DOHH2 (cell line): ENCODE measurements at regions not wholly inside any gene's neighbourhood (a gene's known extent, or its start where the extent isn't known, plus 50 kb on each side); places are given as distances from the start of the nearest gene placed in this dataset.
"Not testable (repeated sequence)": the region's sequence is repeated elsewhere in the genome, so short reads cannot be mapped to it uniquely, and the experiment has no call there.

Source experiments
- H3F3A ChIP-seq: fragments of 200-600 bp; sonication (generic), shearing (Covaris generic); 2 replicates; pipeline ENCODE4 v1.6.0; 2016; ENCODE audit warnings: antibody characterized with exemption, mild to moderate bottlenecking; ENCODE audit not compliant: control insufficient read depth, insufficient read depth
- H3K27ac ChIP-seq: fragments of 200-600 bp; sonication (generic); 2 replicates; pipeline ENCODE4 v1.5.1; 2014; ENCODE audit warnings: low read depth, mild to moderate bottlenecking, low read length, moderate library complexity
- H3K27me3 ChIP-seq: fragments of 200-600 bp; sonication (generic); 2 replicates; pipeline ENCODE4 v1.6.1; 2014; ENCODE audit warnings: mild to moderate bottlenecking, low read length, mixed read lengths; ENCODE audit not compliant: control insufficient read depth
- H3K36me3 ChIP-seq: fragments of 200-600 bp; sonication (generic); 2 replicates; pipeline ENCODE4 v1.6.1; 2014; ENCODE audit warnings: mild to moderate bottlenecking, low read length, moderate library complexity, mixed read lengths; ENCODE audit not compliant: control insufficient read depth
- H3K4me1 ChIP-seq: fragments of 200-600 bp; sonication (generic); 2 replicates; pipeline ENCODE4 v1.6.1; 2014; ENCODE audit warnings: mild to moderate bottlenecking, low read length, mixed read lengths; ENCODE audit not compliant: control insufficient read depth
- H3K4me2 ChIP-seq: fragments of 200-600 bp; sonication (generic); 2 replicates; pipeline ENCODE4 v1.6.0; 2014; ENCODE audit warnings: mild to moderate bottlenecking, low read length, moderate library complexity
- H3K4me3 ChIP-seq: fragments of 200-600 bp; sonication (generic); 2 replicates; pipeline ENCODE4 v1.5.1; 2014; ENCODE audit warnings: mild to moderate bottlenecking, low read length, mixed read lengths
- H3K79me2 ChIP-seq: fragments of 200-600 bp; sonication (generic); 2 replicates; pipeline ENCODE4 v1.6.1; 2014; ENCODE audit warnings: mild to moderate bottlenecking, low read length, mixed read lengths; ENCODE audit not compliant: control insufficient read depth
- H3K9me2 ChIP-seq: fragments of 200-600 bp; sonication (generic); replicated peaks from 2 replicates; pipeline ENCODE4 v1.6.1; 2014; ENCODE audit warnings: mild to moderate bottlenecking, low read length, mixed read lengths; ENCODE audit not compliant: control insufficient read depth
- H3K9me3 ChIP-seq: fragments of 200-600 bp; sonication (generic); 2 replicates; pipeline ENCODE4 v1.6.1; 2014; ENCODE audit warnings: antibody characterized with exemption, low read length, mixed read lengths; ENCODE audit not compliant: control insufficient read depth, insufficient read depth
- H4K20me1 ChIP-seq: fragments of 200-600 bp; sonication (generic); 2 replicates; pipeline ENCODE4 v1.6.0; 2014; ENCODE audit warnings: low read depth, mild to moderate bottlenecking, antibody characterized with exemption, low read length, moderate library complexity; ENCODE audit not compliant: control insufficient read depth, insufficient read depth
- EZH2phosphoT487 ChIP-seq: fragments of 200-600 bp; sonication (generic); IDR thresholded peaks from 2 replicates; pipeline ENCODE4 v1.6.1; 2017; ENCODE audit warnings: borderline replicate concordance, mild to moderate bottlenecking, antibody characterized with exemption, low read length, moderate library complexity, mixed read lengths
- TF ChIP-seq, protein P1 (sequence below): fragments of 200-600 bp; sonication (generic); IDR thresholded peaks from one replicate; pipeline ENCODE4 v1.5.1; 2014; ENCODE audit warnings: antibody characterized with exemption, mild to moderate bottlenecking, low read depth, low read length; ENCODE audit not compliant: poor library complexity, severe bottlenecking

DNA sequence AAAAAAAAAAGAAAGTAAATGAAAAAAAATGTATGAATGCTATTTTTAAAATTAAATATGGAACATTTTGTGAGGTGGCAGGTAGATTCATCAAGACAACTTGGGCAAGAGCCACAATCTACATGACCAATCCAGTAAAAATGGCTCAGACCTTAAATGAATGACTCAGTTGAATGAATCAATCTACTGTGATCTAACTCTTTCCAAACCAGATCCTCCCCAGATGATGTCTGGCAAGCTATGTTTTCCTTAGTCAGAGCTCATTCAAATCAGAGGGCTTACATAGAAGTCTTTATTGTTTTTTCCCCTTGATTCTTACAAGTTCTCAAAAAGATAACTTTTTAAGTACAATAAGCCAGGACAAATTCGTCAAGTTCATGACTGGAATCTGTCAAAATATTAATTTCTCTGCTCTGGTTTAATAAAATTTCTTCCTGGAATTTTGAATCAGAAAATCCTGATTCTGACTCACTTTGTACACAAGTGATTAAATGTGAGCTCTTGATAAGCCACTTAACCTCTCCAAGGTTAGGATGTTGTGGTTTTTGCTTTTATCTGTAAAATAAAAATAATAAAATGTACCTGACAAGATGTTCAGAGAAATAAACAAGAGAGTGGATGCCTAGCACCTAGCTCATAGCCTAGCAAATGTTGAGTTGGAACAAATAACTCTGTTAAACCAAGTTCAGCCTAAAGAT, 105.6 kb upstream of the SMIM31 start:
- Histone ChIP-seq H3K4me3 (no peak overlapping the region), H3K27ac (no peak overlapping the region), H3K79me2 (no peaks in the 10 kb centered on the region), H3K36me3 (no peaks in the 10 kb centered on the region), H3F3A (no peaks in the 10 kb centered on the region), H3K9me3 (no peaks in the 10 kb centered on the region), H3K4me2 (no peak overlapping the region), H4K20me1 (no peaks in the 10 kb centered on the region), H3K9me2 (no peaks in the 10 kb centered on the region), H3K27me3 (no peaks in the 10 kb centered on the region), H3K4me1 (no peaks in the 10 kb centered on the region)
- TF ChIP-seq, protein P1, sequence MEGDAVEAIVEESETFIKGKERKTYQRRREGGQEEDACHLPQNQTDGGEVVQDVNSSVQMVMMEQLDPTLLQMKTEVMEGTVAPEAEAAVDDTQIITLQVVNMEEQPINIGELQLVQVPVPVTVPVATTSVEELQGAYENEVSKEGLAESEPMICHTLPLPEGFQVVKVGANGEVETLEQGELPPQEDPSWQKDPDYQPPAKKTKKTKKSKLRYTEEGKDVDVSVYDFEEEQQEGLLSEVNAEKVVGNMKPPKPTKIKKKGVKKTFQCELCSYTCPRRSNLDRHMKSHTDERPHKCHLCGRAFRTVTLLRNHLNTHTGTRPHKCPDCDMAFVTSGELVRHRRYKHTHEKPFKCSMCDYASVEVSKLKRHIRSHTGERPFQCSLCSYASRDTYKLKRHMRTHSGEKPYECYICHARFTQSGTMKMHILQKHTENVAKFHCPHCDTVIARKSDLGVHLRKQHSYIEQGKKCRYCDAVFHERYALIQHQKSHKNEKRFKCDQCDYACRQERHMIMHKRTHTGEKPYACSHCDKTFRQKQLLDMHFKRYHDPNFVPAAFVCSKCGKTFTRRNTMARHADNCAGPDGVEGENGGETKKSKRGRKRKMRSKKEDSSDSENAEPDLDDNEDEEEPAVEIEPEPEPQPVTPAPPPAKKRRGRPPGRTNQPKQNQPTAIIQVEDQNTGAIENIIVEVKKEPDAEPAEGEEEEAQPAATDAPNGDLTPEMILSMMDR, result no peak
- no peak for TF ChIP-seq EZH2phosphoT487

DNA sequence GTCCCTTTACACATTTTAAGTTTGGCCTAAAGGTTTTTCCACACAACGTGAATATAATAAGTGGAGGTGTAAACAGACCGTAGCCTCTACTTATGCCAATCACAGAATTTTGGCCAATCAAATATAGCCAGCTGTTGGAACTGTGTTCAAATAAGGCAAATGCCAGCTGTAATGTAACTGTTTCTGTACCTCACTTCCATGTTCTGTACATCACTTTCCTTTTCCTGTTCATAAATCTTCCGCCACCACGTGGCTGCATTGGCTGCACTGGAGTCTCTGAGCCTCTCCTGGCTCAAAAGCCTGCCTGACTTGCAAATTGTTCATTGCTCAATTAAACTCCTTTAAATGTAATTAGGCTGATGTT, 105.1 kb upstream of the SMIM31 start:
- H3K4me2 ChIP-seq, result no peak overlapping the region
- TF ChIP-seq, protein P1, result no peak
- TF ChIP-seq EZH2phosphoT487, result no peak
- no peaks in the 10 kb centered on the region for H3K27me3 ChIP-seq
- no peak overlapping the region for H3K27ac ChIP-seq
- H3K4me3 ChIP-seq, result no peak overlapping the region
- no peaks in the 10 kb centered on the region for H4K20me1 ChIP-seq
- H3K9me2 ChIP-seq, result no peaks in the 10 kb centered on the region
- H3K79me2 ChIP-seq, result no peaks in the 10 kb centered on the region
- H3K9me3 ChIP-seq, result no peaks in the 10 kb centered on the region
- no peaks in the 10 kb centered on the region for H3K36me3 ChIP-seq
- H3F3A ChIP-seq, result no peaks in the 10 kb centered on the region
- H3K4me1 ChIP-seq, result no peaks in the 10 kb centered on the region

DNA sequence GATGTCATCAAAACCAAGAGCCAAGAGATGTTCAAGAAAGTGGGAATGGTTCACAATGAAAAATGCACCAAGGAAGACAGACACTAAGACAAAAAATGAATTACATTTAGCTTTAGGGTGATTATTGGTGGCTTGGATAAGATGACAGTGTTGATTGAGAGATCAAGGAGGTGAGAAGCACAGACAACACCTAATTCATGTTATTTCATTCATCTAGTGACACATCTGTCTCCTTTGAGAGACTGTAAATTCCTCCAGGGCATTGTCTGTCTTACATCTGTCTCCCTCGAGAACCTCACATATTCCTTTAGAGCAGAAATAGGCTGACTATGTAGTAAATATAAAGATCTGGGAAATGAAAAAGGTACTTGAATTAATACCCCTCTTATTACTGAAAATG, 94.2 kb upstream of the SMIM31 start:
- Histone ChIP-seq H3K9me3 (no peaks in the 10 kb centered on the region), H3K27me3 (no peaks in the 10 kb centered on the region), H4K20me1 (no peaks in the 10 kb centered on the region), H3K9me2 (no peaks in the 10 kb centered on the region), H3F3A (no peaks in the 10 kb centered on the region), H3K27ac (no peak overlapping the region), H3K79me2 (no peaks in the 10 kb centered on the region), H3K4me2 (no peak overlapping the region), H3K4me1 (no peaks in the 10 kb centered on the region), H3K36me3 (no peaks in the 10 kb centered on the region), H3K4me3 (no peak overlapping the region)
- TF ChIP-seq, protein P1, result no peak
- no peak for TF ChIP-seq EZH2phosphoT487

DNA sequence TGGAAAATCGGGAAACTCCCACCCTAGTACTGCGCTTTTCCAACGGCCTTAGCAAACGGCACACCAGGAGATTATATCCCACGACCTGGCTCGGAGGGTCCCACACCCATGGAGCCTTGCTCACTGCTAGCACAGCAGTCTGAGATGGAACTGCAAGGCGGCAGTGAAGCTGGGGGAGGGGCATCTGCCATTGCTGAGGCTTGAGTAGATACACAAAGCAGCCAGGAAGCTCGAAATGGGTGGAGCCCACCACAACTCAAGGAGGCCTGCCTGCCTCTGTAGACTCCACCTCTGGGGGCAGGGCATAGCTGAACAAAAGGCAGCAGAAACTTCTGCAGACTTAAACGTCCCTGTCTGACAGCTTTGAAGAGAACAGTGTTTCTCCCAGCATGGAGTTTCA, 77.8 kb upstream of the SMIM31 start:
- not testable (repeated sequence) for H3K79me2 ChIP-seq, H3K4me2 ChIP-seq, H3K27me3 ChIP-seq, H3K27ac ChIP-seq, H3K36me3 ChIP-seq, H4K20me1 ChIP-seq, H3K9me2 ChIP-seq, H3K4me3 ChIP-seq, H3K4me1 ChIP-seq, H3K9me3 ChIP-seq, H3F3A ChIP-seq
